Sigmoid colon (tissue), 4 donors: ENCODE measurements at regions not wholly inside any gene's neighbourhood (a gene's known extent, or its start where the extent isn't known, plus 50 kb on each side); places are given as distances from the start of the nearest gene placed in this dataset.

ENCODE experiments used
- CTCF ChIP-seq, 4 experiments: fragments of 450-650 bp in 3 of 4; fragments of 200-600 bp in 1 of 4; IDR thresholded peaks; one replicate each; pipeline ENCODE4 v1.5.1; 2016 to 2019; ENCODE audit warnings: antibody characterized with exemption in 4 of 4, mild to moderate bottlenecking in 3 of 4, moderate library complexity in 2 of 4
- EP300 ChIP-seq, 4 donors: sonication (generic); formaldehyde crosslinking; IDR thresholded peaks; one replicate each; pipeline ENCODE4 v1.6.1; 2017; ENCODE audit warnings: antibody characterized with exemption in 4 of 4
- POLR2A ChIP-seq, 2 donors: fragments of 450-650 bp; IDR thresholded peaks; one replicate each; pipeline ENCODE4 v1.6.1; 2016; ENCODE audit warnings: antibody characterized with exemption in 2 of 2, mild to moderate bottlenecking in 2 of 2, moderate library complexity in 2 of 2
- POLR2AphosphoS5 ChIP-seq, 4 donors: sonication (generic); formaldehyde crosslinking; IDR thresholded peaks; one replicate each; pipeline ENCODE4 v1.6.1; 2017; ENCODE audit warnings: antibody characterized with exemption in 4 of 4

- TF ChIP-seq POLR2AphosphoS5 (IDR thresholded peaks at IDR 0.05) (no peak), CTCF (IDR thresholded peaks at IDR 0.05) (no peak), POLR2A (IDR thresholded peaks at IDR 0.05) (no peak), EP300 (IDR thresholded peaks at IDR 0.05) (no peak)
Measured at GRCh38 chr11:92325416-92325815, 100.8 kb downstream of the FAT3 start.
